Vagina (tissue), 2 donors: ENCODE measurements at regions not wholly inside any gene's neighbourhood (a gene's known extent, or its start where the extent isn't known, plus 50 kb on each side); places are given as distances from the start of the nearest gene placed in this dataset.
A peak's percentile ranks its signal among the peaks of the same experiment; 100 is the strongest.

ENCODE experiments used
- DNase-seq, 2 donors: peaks; one replicate each; pipeline ENCODE4 v3.0.0-alpha.2; 2017; ENCODE audit errors: extremely low spot score in 2 of 2
- H3K27ac ChIP-seq: fragments of 200-600 bp; sonication (generic); one replicate; pipeline ENCODE4 v1.5.1; 2019
- H3K27me3 ChIP-seq: fragments of 200-600 bp; sonication (generic); one replicate; pipeline ENCODE4 v1.5.1; 2019
- H3K36me3 ChIP-seq, 2 donors: fragments of 200-600 bp; sonication (generic); one replicate each; pipeline ENCODE4 v1.5.1; 2017 to 2019
- H3K4me1 ChIP-seq: fragments of 200-600 bp; sonication (generic); one replicate; pipeline ENCODE4 v1.5.1; 2019
- H3K4me3 ChIP-seq, 2 donors: fragments of 200-600 bp; sonication (generic); 1 replicate in 1 of 2; 2 replicates in 1 of 2; pipeline ENCODE4 v1.5.1; 2016 to 2019
- H3K9me3 ChIP-seq: fragments of 200-600 bp; sonication (generic); one replicate; pipeline ENCODE4 v1.5.1; 2019
- CTCF ChIP-seq, 3 experiments: fragments of 450-650 bp in 2 of 3; fragments of 200-600 bp in 1 of 3; sonication (generic) in 1 of 3; IDR thresholded peaks; one replicate each; pipeline ENCODE4 v1.5.1; 2017 to 2019; ENCODE audit warnings: antibody characterized with exemption in 3 of 3, mild to moderate bottlenecking in 2 of 3, moderate library complexity in 2 of 3
- POLR2A ChIP-seq, 2 donors: fragments of 450-650 bp; IDR thresholded peaks; one replicate each; pipeline ENCODE4 v1.6.1; 2017; ENCODE audit warnings: antibody characterized with exemption in 2 of 2, mild to moderate bottlenecking in 2 of 2, moderate library complexity in 2 of 2
- POLR2AphosphoS5 ChIP-seq, 2 donors: sonication (generic); formaldehyde crosslinking; IDR thresholded peaks; one replicate each; pipeline ENCODE4 v1.9.0; 2017; ENCODE audit warnings: antibody characterized with exemption in 2 of 2, mild to moderate bottlenecking in 2 of 2, low read depth in 1 of 2; ENCODE audit not compliant: insufficient read depth in 1 of 2
- intact Hi-C: fragments of 100-400 bp; cut with DNase I; formaldehyde crosslinking; loops from one replicate; pipeline ENCODE4 v1.15.1; 2023

GRCh38 chr5:43900974-43901373 is 298.0 kb downstream of the NNT start:
- TF ChIP-seq POLR2AphosphoS5 (IDR thresholded peaks at IDR 0.05; ENCODE audit: insufficient read depth in 1 of 2, low read depth in 1 of 2) (no peak), POLR2A (IDR thresholded peaks at IDR 0.05) (no peak), CTCF (IDR thresholded peaks at IDR 0.05) (no peak)
- no peaks in the 10 kb centered on the region for H3K4me1 ChIP-seq
- H3K9me3 ChIP-seq, result no peaks in the 10 kb centered on the region
- DNase-seq, result no peak
- no peaks in the 10 kb centered on the region for H3K36me3 ChIP-seq
- no peak overlapping the region for H3K4me3 ChIP-seq
- no peaks in the 10 kb centered on the region for H3K27me3 ChIP-seq
- intact Hi-C loops, result no loop called here
- H3K27ac ChIP-seq, result no peak overlapping the region

- Histone ChIP-seq H3K4me3 (no peak overlapping the region), H3K9me3 (no peaks in the 10 kb centered on the region), H3K27me3 (no peaks in the 10 kb centered on the region), H3K4me1 (no peaks in the 10 kb centered on the region), H3K36me3 (no peaks in the 10 kb centered on the region), H3K27ac (no peak overlapping the region)
- DNase-seq, result no peak
- TF ChIP-seq POLR2A (IDR thresholded peaks at IDR 0.05), result no peak
- TF ChIP-seq POLR2AphosphoS5 (IDR thresholded peaks at IDR 0.05; ENCODE audit: insufficient read depth in 1 of 2, low read depth in 1 of 2), result no peak
- TF ChIP-seq CTCF (IDR thresholded peaks at IDR 0.05), result no peak
- intact Hi-C loops, result no loop called here
Observed at GRCh38 chr5:43895876-43896275, 292.9 kb downstream of the NNT start.

- no peaks in the 10 kb centered on the region for H3K4me1 ChIP-seq
- DNase-seq, result no peak
- no peaks in the 10 kb centered on the region for H3K9me3 ChIP-seq
- no peak for TF ChIP-seq POLR2AphosphoS5 (IDR thresholded peaks at IDR 0.05; ENCODE audit: insufficient read depth in 1 of 2, low read depth in 1 of 2)
- TF ChIP-seq POLR2A (IDR thresholded peaks at IDR 0.05), result no peak
- H3K4me3 ChIP-seq, result no peak overlapping the region
- H3K36me3 ChIP-seq, result no peaks in the 10 kb centered on the region
- no peaks in the 10 kb centered on the region for H3K27me3 ChIP-seq
- H3K27ac ChIP-seq, result no peak overlapping the region
- intact Hi-C loops, result no loop called here
Observed at GRCh38 chr5:43893951-43894684, 291.1 kb downstream of the NNT start.

GRCh38 chr5:43891112-43891511 is 288.1 kb downstream of the NNT start:
- TF ChIP-seq CTCF (IDR thresholded peaks at IDR 0.05), result no peak
- TF ChIP-seq POLR2AphosphoS5 (IDR thresholded peaks at IDR 0.05; ENCODE audit: insufficient read depth in 1 of 2, low read depth in 1 of 2), result peak in 1 of 2 donors; percentile 41
- no peak for TF ChIP-seq POLR2A (IDR thresholded peaks at IDR 0.05)
- no peak for DNase-seq
- no peaks in the 10 kb centered on the region for H3K27me3 ChIP-seq
- H3K4me1 ChIP-seq, result no peaks in the 10 kb centered on the region
- intact Hi-C loops, result no loop called here
- H3K27ac ChIP-seq, result no peak overlapping the region
- H3K36me3 ChIP-seq, result no peaks in the 10 kb centered on the region
- no peak overlapping the region for H3K4me3 ChIP-seq
- H3K9me3 ChIP-seq, result no peaks in the 10 kb centered on the region

GRCh38 chr5:43889233-43889632 is 286.3 kb downstream of the NNT start:
- DNase-seq, result no peak
- Histone ChIP-seq H3K27ac (no peak overlapping the region), H3K9me3 (no peaks in the 10 kb centered on the region), H3K4me1 (no peaks in the 10 kb centered on the region), H3K36me3 (no peaks in the 10 kb centered on the region), H3K27me3 (no peaks in the 10 kb centered on the region), H3K4me3 (no peak overlapping the region)
- intact Hi-C loops, result no loop called here
- TF ChIP-seq CTCF (IDR thresholded peaks at IDR 0.05), result no peak
- TF ChIP-seq POLR2A (IDR thresholded peaks at IDR 0.05), result no peak
- no peak for TF ChIP-seq POLR2AphosphoS5 (IDR thresholded peaks at IDR 0.05; ENCODE audit: insufficient read depth in 1 of 2, low read depth in 1 of 2)
